ENCODE measurements at regions not wholly inside any gene's neighbourhood (a gene's known extent, or its start where the extent isn't known, plus 50 kb on each side); places are given as distances from the start of the nearest gene placed in this dataset.
"Not testable (repeated sequence)": the region's sequence is repeated elsewhere in the genome, so short reads cannot be mapped to it uniquely, and the experiment has no call there.

DNA sequence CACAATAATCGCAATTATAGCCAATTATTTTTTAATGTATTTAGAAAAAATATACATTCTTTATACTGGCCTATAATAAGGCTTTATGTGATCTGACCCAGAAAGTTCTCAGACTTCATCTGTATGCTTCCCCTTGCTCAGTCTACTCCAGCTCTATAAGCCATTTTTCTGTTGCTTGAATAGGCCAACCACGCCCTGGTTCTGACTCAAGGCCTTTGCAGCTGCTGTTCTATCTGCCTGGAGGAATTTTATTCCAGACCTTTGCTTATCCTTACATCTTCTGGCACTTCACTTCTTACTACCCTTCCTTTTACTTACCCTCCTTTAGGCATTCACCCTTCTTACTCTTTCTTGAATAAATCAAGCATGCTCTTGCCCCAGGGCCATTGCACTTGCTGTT lies 54.9 kb upstream of the PDE3B start:
- no peak overlapping the region for H3K4me3 Mint-ChIP-seq
- H3K4me1 Mint-ChIP-seq (ENCODE audit: unreplicated experiment), result peaks cover 8% of the 10 kb centered on the region
- H3K9me3 Mint-ChIP-seq, result no peaks in the 10 kb centered on the region
- no peaks in the 10 kb centered on the region for H3K36me3 Mint-ChIP-seq
- TF ChIP-seq, protein P1, sequence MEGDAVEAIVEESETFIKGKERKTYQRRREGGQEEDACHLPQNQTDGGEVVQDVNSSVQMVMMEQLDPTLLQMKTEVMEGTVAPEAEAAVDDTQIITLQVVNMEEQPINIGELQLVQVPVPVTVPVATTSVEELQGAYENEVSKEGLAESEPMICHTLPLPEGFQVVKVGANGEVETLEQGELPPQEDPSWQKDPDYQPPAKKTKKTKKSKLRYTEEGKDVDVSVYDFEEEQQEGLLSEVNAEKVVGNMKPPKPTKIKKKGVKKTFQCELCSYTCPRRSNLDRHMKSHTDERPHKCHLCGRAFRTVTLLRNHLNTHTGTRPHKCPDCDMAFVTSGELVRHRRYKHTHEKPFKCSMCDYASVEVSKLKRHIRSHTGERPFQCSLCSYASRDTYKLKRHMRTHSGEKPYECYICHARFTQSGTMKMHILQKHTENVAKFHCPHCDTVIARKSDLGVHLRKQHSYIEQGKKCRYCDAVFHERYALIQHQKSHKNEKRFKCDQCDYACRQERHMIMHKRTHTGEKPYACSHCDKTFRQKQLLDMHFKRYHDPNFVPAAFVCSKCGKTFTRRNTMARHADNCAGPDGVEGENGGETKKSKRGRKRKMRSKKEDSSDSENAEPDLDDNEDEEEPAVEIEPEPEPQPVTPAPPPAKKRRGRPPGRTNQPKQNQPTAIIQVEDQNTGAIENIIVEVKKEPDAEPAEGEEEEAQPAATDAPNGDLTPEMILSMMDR (conservative IDR thresholded peaks at IDR 0.05), result no peak
- H3K27me3 Mint-ChIP-seq, result no peaks in the 10 kb centered on the region
- H3K27ac Mint-ChIP-seq, result peak overlapping the region; percentile 10
- no peak for DNase-seq (ENCODE audit: extremely low spot score, unreplicated experiment)

DNA sequence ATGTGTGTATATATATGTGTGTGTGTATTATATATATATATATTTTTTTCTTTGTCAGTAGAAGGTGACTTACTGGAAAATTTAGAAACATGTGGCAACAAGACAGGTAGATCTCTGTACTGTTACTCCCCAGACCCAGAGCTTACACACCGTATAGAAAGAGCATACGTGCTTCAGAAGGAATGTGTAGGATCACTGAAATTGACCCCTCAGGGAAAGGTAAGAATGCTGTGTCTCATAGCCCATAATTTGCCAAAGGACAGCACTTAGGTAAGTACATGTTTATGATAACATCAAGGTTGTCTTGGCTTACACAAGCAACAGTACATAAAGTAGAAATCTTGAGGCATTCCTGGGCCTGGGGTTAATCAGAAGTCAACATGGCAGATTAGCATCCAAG lies 54.2 kb upstream of the PDE3B start:
- TF ChIP-seq, protein P1 (conservative IDR thresholded peaks at IDR 0.05), result no peak
- Mint-ChIP-seq H3K4me1 (ENCODE audit: unreplicated experiment) (peaks cover 5% of the 10 kb centered on the region), H3K27ac (peak overlapping the region; percentile 22), H3K9me3 (no peaks in the 10 kb centered on the region), H3K4me3 (no peak overlapping the region), H3K27me3 (no peaks in the 10 kb centered on the region), H3K36me3 (no peaks in the 10 kb centered on the region)
- no peak for DNase-seq (ENCODE audit: extremely low spot score, unreplicated experiment)

DNA sequence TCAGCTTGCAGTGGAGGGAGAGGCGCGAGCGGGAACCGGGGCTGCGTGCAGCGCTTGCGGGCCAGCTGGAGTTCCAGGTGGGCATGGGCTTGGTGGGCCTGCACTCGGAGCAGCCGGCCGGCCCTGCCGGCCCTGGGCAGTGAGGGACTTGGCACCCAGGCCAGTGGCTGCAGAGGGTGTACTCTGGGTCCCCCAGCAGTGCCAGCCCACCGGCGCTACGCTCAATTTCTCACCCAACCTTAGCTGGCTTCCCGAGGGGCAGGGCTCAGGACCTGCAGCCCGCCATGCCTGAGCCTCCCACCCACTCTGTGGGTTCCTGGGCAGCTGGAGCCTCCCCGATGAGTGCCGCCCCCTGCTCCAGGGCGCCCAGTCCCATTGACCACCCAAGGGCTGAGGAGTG lies 52.6 kb upstream of the PDE3B start:
- not testable (repeated sequence) for H3K9me3 Mint-ChIP-seq; DNase-seq (ENCODE audit: extremely low spot score, unreplicated experiment); H3K27ac Mint-ChIP-seq; H3K36me3 Mint-ChIP-seq; H3K4me3 Mint-ChIP-seq; H3K27me3 Mint-ChIP-seq; H3K4me1 Mint-ChIP-seq (ENCODE audit: unreplicated experiment)

DNA sequence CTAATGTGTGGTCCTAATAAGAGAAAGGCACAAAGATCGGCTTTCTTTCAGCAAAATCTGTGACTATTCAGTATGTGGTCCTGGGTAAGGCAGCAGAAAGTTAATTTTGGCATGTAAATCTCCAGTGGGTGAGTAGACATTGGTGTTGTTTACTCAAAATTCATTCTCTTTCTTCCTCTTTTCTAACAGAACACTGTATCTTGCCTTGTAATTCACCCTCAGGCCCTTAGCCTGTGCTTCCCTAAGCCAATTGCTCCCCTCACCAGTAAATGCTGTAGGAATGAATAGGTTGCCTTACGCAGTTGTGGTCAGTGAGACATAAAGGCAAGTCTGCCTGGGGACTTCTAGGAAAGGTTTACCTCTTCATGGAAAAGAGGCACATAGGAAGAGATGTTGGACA lies 49.9 kb upstream of the PDE3B start:
- TF ChIP-seq, protein P1 (conservative IDR thresholded peaks at IDR 0.05), result no peak
- no peak for DNase-seq (ENCODE audit: extremely low spot score, unreplicated experiment)
- Mint-ChIP-seq H3K4me1 (ENCODE audit: unreplicated experiment) (no peaks in the 10 kb centered on the region), H3K4me3 (no peak overlapping the region), H3K27me3 (no peaks in the 10 kb centered on the region), H3K36me3 (no peaks in the 10 kb centered on the region), H3K9me3 (no peaks in the 10 kb centered on the region), H3K27ac (no peak overlapping the region)
